Kidney epithelial cell (primary cell): ENCODE measurements at regions not wholly inside any gene's neighbourhood (a gene's known extent, or its start where the extent isn't known, plus 50 kb on each side); places are given as distances from the start of the nearest gene placed in this dataset.

Experiments
- DNase-seq: peaks from one replicate; pipeline ENCODE4 v3.0.0-alpha.2; 2010; ENCODE audit warnings: low read depth
- H3K27me3 ChIP-seq: 2 replicates; pipeline ENCODE4 v1.6.0; 2011; ENCODE audit warnings: low read length; ENCODE audit not compliant: control insufficient read depth, insufficient read depth
- H3K36me3 ChIP-seq: 2 replicates; pipeline ENCODE4 v1.5.1; 2011; ENCODE audit warnings: low read length; ENCODE audit not compliant: control insufficient read depth, insufficient read depth
- H3K4me3 ChIP-seq: 2 replicates; pipeline ENCODE4 v1.5.1; 2011; ENCODE audit warnings: low read depth, mild to moderate bottlenecking, control low read depth, low read length
- TF ChIP-seq, protein P1 (sequence below): IDR thresholded peaks from 2 replicates; pipeline ENCODE4 v1.5.1; 2011; ENCODE audit warnings: mild to moderate bottlenecking, moderate library complexity, low read length, control low read depth, inconsistent platforms; ENCODE audit not compliant: insufficient read depth, poor library complexity, severe bottlenecking

DNA sequence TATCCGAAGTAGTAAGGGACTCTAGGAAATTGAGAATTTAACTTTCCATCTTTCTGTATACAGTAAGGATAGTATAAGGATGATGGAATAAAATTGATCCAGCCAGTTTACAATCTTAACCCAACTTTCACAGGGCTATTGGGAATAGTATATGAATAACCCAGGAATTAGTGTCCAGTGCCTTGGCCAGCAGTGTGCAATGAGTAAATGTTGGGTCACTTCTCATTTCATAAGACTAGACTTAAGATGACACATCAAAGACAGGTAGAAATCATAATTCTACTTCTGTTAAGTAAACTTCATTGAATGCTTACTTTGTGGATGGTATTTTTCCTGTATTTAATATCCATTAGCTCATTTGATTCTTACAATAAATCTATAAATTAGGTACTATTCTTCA lies 949.6 kb upstream of the GOT2 start:
- no peak for DNase-seq
- no peak overlapping the region for H3K4me3 ChIP-seq
- no peaks in the 10 kb centered on the region for H3K27me3 ChIP-seq
- H3K36me3 ChIP-seq, result no peaks in the 10 kb centered on the region
- TF ChIP-seq, protein P1, sequence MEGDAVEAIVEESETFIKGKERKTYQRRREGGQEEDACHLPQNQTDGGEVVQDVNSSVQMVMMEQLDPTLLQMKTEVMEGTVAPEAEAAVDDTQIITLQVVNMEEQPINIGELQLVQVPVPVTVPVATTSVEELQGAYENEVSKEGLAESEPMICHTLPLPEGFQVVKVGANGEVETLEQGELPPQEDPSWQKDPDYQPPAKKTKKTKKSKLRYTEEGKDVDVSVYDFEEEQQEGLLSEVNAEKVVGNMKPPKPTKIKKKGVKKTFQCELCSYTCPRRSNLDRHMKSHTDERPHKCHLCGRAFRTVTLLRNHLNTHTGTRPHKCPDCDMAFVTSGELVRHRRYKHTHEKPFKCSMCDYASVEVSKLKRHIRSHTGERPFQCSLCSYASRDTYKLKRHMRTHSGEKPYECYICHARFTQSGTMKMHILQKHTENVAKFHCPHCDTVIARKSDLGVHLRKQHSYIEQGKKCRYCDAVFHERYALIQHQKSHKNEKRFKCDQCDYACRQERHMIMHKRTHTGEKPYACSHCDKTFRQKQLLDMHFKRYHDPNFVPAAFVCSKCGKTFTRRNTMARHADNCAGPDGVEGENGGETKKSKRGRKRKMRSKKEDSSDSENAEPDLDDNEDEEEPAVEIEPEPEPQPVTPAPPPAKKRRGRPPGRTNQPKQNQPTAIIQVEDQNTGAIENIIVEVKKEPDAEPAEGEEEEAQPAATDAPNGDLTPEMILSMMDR, result no peak

DNA sequence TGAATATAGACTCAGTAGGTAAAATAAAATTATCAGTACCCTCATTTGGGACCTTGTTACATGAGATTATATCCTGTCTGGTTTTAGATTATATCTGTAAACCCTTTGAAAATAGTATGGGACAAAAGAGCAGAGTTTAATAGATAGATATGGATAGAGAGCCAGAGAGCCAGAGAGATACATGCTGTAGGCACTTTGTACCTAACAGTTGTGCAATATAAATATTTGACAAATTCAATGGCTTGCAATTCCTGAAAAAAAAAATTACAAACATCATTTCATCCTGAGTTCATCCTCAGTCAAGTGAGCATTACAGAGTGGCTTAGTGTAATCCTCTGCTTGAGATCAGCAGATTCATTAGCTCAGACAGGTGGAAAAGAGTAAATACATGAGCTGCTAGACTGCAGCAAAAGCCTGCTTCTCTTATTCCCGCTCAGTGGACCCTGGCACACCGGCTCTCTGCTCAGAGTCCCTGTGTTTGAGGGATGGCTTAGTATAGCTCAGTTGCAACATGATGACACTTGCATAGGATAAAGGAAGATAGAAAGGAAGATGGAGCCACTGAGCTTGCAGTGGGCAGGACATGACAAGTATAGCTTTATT lies 931.6 kb upstream of the GOT2 start:
- H3K27me3 ChIP-seq, result no peaks in the 10 kb centered on the region
- TF ChIP-seq, protein P1, result no peak
- no peak overlapping the region for H3K4me3 ChIP-seq
- no peaks in the 10 kb centered on the region for H3K36me3 ChIP-seq
- DNase-seq, result no peak

DNA sequence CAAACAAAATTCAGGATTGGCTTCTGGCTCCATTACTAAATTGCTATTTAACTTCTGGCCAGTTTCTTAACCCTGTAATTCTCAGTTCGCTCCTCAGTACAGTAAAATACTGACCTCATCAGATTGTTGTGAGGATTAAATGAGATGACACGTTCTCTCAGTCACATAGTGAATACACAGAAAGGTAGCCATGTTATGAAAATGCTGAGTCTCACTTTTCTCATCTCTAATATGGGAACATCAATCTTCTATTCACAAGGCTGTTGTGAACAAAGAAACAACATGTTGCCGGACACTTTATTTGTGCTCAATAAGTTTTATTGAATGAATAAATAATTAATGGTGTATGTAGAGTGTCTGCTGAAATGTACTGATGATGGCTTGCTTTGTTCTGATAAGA lies 924.5 kb upstream of the GOT2 start:
- no peaks in the 10 kb centered on the region for H3K36me3 ChIP-seq
- no peaks in the 10 kb centered on the region for H3K27me3 ChIP-seq
- no peak overlapping the region for H3K4me3 ChIP-seq
- DNase-seq, result no peak
- TF ChIP-seq, protein P1, result no peak

- Histone ChIP-seq H3K27me3 (no peaks in the 10 kb centered on the region), H3K36me3 (no peaks in the 10 kb centered on the region), H3K4me3 (no peak overlapping the region)
- no peak for DNase-seq
- TF ChIP-seq, protein P1, result no peak
Observed at GRCh38 chr16:59655031-59655430, 920.9 kb upstream of the GOT2 start.

DNA sequence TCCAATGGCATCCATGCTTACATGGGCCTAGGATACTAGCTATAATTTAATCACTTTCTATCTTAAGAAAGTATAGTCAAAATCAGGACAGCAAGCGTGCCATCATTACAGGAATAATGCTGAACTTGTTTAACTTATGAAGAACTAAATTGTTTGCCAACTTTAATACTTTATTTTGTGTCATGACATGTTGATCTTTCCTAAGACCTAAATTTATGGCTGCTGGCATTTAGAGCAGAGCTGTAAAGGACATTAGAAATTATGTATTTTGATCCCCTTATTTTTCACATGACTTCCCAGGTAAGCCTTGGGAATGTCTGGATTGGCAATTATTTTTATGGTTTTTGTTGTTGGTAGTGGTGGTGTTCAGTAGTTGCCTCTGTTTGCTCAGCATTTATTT lies 920.3 kb upstream of the GOT2 start:
- H3K27me3 ChIP-seq, result no peaks in the 10 kb centered on the region
- no peak overlapping the region for H3K4me3 ChIP-seq
- no peaks in the 10 kb centered on the region for H3K36me3 ChIP-seq
- TF ChIP-seq, protein P1, result no peak
- DNase-seq, result no peak

GRCh38 chr16:59651662-59652061 lies 917.5 kb upstream of the GOT2 start:
- no peaks in the 10 kb centered on the region for H3K36me3 ChIP-seq
- no peak for DNase-seq
- no peak overlapping the region for H3K4me3 ChIP-seq
- TF ChIP-seq, protein P1, result no peak
- no peaks in the 10 kb centered on the region for H3K27me3 ChIP-seq
